Thoracic aorta (tissue), 2 donors: ENCODE measurements at regions not wholly inside any gene's neighbourhood (a gene's known extent, or its start where the extent isn't known, plus 50 kb on each side); places are given as distances from the start of the nearest gene placed in this dataset.

Source experiments
- ATAC-seq: fragments of 150-250 bp; one replicate; pipeline ENCODE4 v1.8.0; 2017; ENCODE audit warnings: low read depth; ENCODE audit not compliant: insufficient number of reproducible peaks, low FRiP score
- DNase-seq: peaks from one replicate; pipeline ENCODE4 v3.0.0-alpha.2; 2020; ENCODE audit warnings: low spot score
- H3K27ac ChIP-seq, 2 donors: fragments of 200-600 bp; sonication (generic); 1 replicate in 1 of 2; 2 replicates in 1 of 2; pipeline ENCODE4 v1.5.1; 2016; ENCODE audit warnings: mild to moderate bottlenecking in 2 of 2, moderate library complexity in 2 of 2
- H3K27me3 ChIP-seq: fragments of 200-600 bp; sonication (generic); replicated peaks from 2 replicates; pipeline ENCODE4 v1.6.0; 2016; ENCODE audit warnings: mild to moderate bottlenecking; ENCODE audit not compliant: insufficient read depth
- H3K36me3 ChIP-seq: fragments of 200-600 bp; sonication (generic); one replicate; pipeline ENCODE4 v1.5.1; 2016
- H3K4me1 ChIP-seq, 2 donors: fragments of 200-600 bp; sonication (generic); 1 replicate in 1 of 2; 2 replicates in 1 of 2; pipeline versions ENCODE4 v1.5.1 to v1.6.0; 2016; ENCODE audit warnings: low read depth in 2 of 2, mild to moderate bottlenecking in 1 of 2; ENCODE audit not compliant: control insufficient read depth in 1 of 2
- H3K4me3 ChIP-seq: fragments of 200-600 bp; sonication (generic); 2 replicates; pipeline ENCODE4 v1.5.1; 2016; ENCODE audit warnings: mild to moderate bottlenecking
- H3K9me3 ChIP-seq: fragments of 200-600 bp; sonication (generic); 2 replicates; pipeline ENCODE4 v1.5.1; 2016
- TF ChIP-seq, protein P1 (sequence below): fragments of 200-600 bp; sonication (generic); IDR thresholded peaks from one replicate; pipeline ENCODE4 v1.5.1; 2019; ENCODE audit warnings: antibody characterized with exemption

- ATAC-seq (no peak), DNase-seq (no peak)
- no peaks in the 10 kb centered on the region for H3K27me3 ChIP-seq
- H3K4me3 ChIP-seq: no peak overlapping the region
- no peaks in the 10 kb centered on the region for H3K4me1 ChIP-seq
- no peak overlapping the region for H3K27ac ChIP-seq
- TF ChIP-seq, protein P1, sequence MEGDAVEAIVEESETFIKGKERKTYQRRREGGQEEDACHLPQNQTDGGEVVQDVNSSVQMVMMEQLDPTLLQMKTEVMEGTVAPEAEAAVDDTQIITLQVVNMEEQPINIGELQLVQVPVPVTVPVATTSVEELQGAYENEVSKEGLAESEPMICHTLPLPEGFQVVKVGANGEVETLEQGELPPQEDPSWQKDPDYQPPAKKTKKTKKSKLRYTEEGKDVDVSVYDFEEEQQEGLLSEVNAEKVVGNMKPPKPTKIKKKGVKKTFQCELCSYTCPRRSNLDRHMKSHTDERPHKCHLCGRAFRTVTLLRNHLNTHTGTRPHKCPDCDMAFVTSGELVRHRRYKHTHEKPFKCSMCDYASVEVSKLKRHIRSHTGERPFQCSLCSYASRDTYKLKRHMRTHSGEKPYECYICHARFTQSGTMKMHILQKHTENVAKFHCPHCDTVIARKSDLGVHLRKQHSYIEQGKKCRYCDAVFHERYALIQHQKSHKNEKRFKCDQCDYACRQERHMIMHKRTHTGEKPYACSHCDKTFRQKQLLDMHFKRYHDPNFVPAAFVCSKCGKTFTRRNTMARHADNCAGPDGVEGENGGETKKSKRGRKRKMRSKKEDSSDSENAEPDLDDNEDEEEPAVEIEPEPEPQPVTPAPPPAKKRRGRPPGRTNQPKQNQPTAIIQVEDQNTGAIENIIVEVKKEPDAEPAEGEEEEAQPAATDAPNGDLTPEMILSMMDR: no peak
- no peaks in the 10 kb centered on the region for H3K9me3 ChIP-seq
- H3K36me3 ChIP-seq: no peaks in the 10 kb centered on the region
Measured at GRCh38 chr10:43979551-43979950, 330.9 kb upstream of the ZNF32 start.

DNA sequence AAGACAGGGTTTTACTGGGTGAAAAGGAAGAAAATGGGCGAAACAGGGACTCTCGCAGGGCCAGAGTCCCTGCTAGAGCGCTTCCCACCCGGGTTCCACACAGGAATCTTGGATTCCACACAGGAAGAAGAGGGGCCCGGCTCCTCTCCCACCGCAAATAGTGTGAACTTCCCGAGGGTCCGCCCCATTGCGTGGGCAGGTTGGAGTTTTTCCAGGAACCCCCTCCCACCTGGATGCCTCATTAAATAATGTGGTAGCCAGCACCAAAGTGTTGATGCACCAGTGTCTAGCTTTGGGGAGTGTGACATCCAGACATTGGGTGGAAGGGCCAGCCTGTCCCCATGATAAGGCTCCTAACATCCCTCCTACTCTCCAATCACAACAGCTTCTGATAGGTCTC, 330.3 kb upstream of the ZNF32 start:
- no peak for DNase-seq
- H3K9me3 ChIP-seq: no peaks in the 10 kb centered on the region
- no peak overlapping the region for H3K27ac ChIP-seq
- no peak overlapping the region for H3K4me3 ChIP-seq
- no peaks in the 10 kb centered on the region for H3K4me1 ChIP-seq
- no peaks in the 10 kb centered on the region for H3K27me3 ChIP-seq
- no peaks in the 10 kb centered on the region for H3K36me3 ChIP-seq
- ATAC-seq: no peak
- TF ChIP-seq, protein P1: no peak

DNA sequence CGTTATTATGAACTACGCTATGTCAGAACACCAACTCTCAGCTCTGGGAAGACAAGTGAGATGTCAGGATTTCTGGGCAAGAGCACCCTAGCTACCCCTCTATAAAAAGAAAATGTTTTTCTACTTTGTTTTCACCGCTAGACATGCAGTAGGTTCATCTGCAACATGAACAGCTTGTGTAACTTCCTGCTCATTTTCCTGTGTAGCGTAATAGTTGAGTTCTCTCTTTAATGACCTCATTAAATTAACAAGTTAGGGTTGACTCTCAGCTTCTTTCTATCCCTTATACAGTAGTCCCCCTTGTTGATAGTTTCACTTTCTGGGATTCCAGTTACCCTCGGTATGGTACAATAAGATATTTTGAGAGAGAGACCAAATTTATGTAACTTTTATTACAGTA, 329.4 kb upstream of the ZNF32 start:
- ATAC-seq (no peak), DNase-seq (no peak)
- Histone ChIP-seq H3K27me3 (no peaks in the 10 kb centered on the region), H3K9me3 (no peaks in the 10 kb centered on the region), H3K4me1 (no peaks in the 10 kb centered on the region), H3K4me3 (no peak overlapping the region), H3K36me3 (no peaks in the 10 kb centered on the region), H3K27ac (no peak overlapping the region)
- TF ChIP-seq, protein P1: no peak

DNA sequence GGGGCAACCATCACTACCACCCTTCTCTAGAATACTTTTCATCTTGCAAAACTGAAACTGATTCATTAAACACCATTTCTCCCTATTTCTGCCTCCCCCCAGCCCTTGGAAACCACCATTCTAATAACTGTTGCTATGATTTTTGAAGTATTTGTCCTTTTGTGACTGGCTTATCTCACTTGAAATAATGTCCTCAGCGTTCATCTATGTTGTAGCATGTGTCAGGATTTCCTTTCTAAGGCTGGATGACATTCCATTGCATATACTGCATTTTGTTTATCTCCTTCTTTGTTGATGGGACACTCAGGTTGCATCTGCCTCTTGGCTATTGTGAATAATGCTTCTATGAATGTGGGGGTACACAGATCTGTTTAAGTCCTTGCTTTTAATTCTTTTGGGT, 327.6 kb upstream of the ZNF32 start:
- H3K4me1 ChIP-seq: no peaks in the 10 kb centered on the region
- TF ChIP-seq, protein P1: no peak
- H3K36me3 ChIP-seq: no peaks in the 10 kb centered on the region
- no peaks in the 10 kb centered on the region for H3K27me3 ChIP-seq
- no peaks in the 10 kb centered on the region for H3K9me3 ChIP-seq
- H3K27ac ChIP-seq: no peak overlapping the region
- ATAC-seq (no peak), DNase-seq (no peak)
- H3K4me3 ChIP-seq: no peak overlapping the region

GRCh38 chr10:43973801-43974200, 325.1 kb upstream of the ZNF32 start:
- DNase-seq (no peak), ATAC-seq (no peak)
- Histone ChIP-seq H3K4me1 (no peaks in the 10 kb centered on the region), H3K36me3 (no peaks in the 10 kb centered on the region), H3K27me3 (no peaks in the 10 kb centered on the region), H3K9me3 (no peaks in the 10 kb centered on the region), H3K27ac (no peak overlapping the region), H3K4me3 (no peak overlapping the region)
- TF ChIP-seq, protein P1: no peak
